ENCODE measurements at regions not wholly inside any gene's neighbourhood (a gene's known extent, or its start where the extent isn't known, plus 50 kb on each side); places are given as distances from the start of the nearest gene placed in this dataset.

DNA sequence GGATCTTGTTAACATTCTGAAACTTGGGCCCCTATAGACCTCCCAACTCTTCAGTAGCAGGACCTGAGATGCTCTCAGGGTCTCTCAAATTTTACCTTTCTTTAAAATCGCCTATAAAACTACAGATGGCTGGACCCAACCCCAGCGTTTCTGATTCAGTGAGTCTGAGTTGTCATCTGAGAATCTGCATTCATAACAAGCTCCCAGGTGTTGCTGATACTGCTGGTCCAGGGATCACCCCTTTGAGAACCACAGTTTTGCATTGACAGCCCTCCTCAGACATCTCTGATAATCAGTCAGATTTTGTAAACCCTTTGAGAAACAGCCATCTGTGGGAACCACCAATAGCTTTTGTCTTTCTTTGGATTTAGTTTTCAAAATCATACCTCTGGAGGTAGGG, 315.8 kb downstream of the CYRIA start:
- TF ChIP-seq ZNF274 (IDR thresholded peaks at IDR 0.05; ENCODE audit: low read length) (no peak), ZNF274 (tag by site-specific recombination; IDR thresholded peaks at IDR 0.05; ENCODE audit: borderline replicate concordance) (no peak), ZNF514 (tag by site-specific recombination; IDR thresholded peaks at IDR 0.05) (no peak), YY1 (tag by site-specific recombination; IDR thresholded peaks at IDR 0.05) (no peak), CTCF (tag by site-specific recombination; IDR thresholded peaks at IDR 0.05) (no peak), SP2 (tag by site-specific recombination; IDR thresholded peaks at IDR 0.05) (no peak), TCF7L2 (IDR thresholded peaks at IDR 0.05; ENCODE audit: borderline replicate concordance, low read depth, low read length) (no peak), ZNF704 (tag by site-specific recombination; IDR thresholded peaks at IDR 0.05) (no peak), BCL11A (tag by site-specific recombination; IDR thresholded peaks at IDR 0.05; ENCODE audit: low read depth) (no peak), BCL11B (tag by site-specific recombination; IDR thresholded peaks at IDR 0.05; ENCODE audit: low read depth) (no peak)
- TF ChIP-seq, protein P1, sequence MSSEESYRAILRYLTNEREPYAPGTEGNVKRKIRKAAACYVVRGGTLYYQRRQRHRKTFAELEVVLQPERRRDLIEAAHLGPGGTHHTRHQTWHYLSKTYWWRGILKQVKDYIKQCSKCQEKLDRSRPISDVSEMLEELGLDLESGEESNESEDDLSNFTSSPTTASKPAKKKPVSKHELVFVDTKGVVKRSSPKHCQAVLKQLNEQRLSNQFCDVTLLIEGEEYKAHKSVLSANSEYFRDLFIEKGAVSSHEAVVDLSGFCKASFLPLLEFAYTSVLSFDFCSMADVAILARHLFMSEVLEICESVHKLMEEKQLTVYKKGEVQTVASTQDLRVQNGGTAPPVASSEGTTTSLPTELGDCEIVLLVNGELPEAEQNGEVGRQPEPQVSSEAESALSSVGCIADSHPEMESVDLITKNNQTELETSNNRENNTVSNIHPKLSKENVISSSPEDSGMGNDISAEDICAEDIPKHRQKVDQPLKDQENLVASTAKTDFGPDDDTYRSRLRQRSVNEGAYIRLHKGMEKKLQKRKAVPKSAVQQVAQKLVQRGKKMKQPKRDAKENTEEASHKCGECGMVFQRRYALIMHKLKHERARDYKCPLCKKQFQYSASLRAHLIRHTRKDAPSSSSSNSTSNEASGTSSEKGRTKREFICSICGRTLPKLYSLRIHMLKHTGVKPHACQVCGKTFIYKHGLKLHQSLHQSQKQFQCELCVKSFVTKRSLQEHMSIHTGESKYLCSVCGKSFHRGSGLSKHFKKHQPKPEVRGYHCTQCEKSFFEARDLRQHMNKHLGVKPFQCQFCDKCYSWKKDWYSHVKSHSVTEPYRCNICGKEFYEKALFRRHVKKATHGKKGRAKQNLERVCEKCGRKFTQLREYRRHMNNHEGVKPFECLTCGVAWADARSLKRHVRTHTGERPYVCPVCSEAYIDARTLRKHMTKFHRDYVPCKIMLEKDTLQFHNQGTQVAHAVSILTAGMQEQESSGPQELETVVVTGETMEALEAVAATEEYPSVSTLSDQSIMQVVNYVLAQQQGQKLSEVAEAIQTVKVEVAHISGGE (tag by site-specific recombination; conservative IDR thresholded peaks at IDR 0.05; ENCODE audit: low read depth), result no peak
- TF ChIP-seq, protein P2, sequence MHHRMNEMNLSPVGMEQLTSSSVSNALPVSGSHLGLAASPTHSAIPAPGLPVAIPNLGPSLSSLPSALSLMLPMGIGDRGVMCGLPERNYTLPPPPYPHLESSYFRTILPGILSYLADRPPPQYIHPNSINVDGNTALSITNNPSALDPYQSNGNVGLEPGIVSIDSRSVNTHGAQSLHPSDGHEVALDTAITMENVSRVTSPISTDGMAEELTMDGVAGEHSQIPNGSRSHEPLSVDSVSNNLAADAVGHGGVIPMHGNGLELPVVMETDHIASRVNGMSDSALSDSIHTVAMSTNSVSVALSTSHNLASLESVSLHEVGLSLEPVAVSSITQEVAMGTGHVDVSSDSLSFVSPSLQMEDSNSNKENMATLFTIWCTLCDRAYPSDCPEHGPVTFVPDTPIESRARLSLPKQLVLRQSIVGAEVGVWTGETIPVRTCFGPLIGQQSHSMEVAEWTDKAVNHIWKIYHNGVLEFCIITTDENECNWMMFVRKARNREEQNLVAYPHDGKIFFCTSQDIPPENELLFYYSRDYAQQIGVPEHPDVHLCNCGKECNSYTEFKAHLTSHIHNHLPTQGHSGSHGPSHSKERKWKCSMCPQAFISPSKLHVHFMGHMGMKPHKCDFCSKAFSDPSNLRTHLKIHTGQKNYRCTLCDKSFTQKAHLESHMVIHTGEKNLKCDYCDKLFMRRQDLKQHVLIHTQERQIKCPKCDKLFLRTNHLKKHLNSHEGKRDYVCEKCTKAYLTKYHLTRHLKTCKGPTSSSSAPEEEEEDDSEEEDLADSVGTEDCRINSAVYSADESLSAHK (tag by site-specific recombination; IDR thresholded peaks at IDR 0.05), result no peak
- TF ChIP-seq, protein P3, sequence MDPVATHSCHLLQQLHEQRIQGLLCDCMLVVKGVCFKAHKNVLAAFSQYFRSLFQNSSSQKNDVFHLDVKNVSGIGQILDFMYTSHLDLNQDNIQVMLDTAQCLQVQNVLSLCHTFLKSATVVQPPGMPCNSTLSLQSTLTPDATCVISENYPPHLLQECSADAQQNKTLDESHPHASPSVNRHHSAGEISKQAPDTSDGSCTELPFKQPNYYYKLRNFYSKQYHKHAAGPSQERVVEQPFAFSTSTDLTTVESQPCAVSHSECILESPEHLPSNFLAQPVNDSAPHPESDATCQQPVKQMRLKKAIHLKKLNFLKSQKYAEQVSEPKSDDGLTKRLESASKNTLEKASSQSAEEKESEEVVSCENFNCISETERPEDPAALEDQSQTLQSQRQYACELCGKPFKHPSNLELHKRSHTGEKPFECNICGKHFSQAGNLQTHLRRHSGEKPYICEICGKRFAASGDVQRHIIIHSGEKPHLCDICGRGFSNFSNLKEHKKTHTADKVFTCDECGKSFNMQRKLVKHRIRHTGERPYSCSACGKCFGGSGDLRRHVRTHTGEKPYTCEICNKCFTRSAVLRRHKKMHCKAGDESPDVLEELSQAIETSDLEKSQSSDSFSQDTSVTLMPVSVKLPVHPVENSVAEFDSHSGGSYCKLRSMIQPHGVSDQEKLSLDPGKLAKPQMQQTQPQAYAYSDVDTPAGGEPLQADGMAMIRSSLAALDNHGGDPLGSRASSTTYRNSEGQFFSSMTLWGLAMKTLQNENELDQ (tag by site-specific recombination; IDR thresholded peaks at IDR 0.05; ENCODE audit: low read depth), result no peak
